Glutamatergic neuron (in vitro differentiated cells): ENCODE measurements at regions not wholly inside any gene's neighbourhood (a gene's known extent, or its start where the extent isn't known, plus 50 kb on each side); places are given as distances from the start of the nearest gene placed in this dataset.
A peak's percentile ranks its signal among the peaks of the same experiment; 100 is the strongest.

Source experiments
- DNase-seq: peaks from one replicate; pipeline ENCODE4 v3.0.0; 2022
- H3K27ac Mint-ChIP-seq: one replicate; pipeline ENCODE4 v1.8.0; 2020; ENCODE audit warnings: mild to moderate bottlenecking, mixed read lengths, inconsistent platforms; ENCODE audit not compliant: unreplicated experiment
- H3K27me3 Mint-ChIP-seq: one replicate; pipeline ENCODE4 v1.8.0; 2020; ENCODE audit warnings: mild to moderate bottlenecking, moderate library complexity, mixed read lengths, inconsistent platforms; ENCODE audit not compliant: unreplicated experiment
- H3K36me3 Mint-ChIP-seq: one replicate; pipeline ENCODE4 v1.8.0; 2020; ENCODE audit warnings: mild to moderate bottlenecking, mixed read lengths, inconsistent platforms; ENCODE audit not compliant: unreplicated experiment
- H3K4me1 Mint-ChIP-seq: one replicate; pipeline ENCODE4 v1.8.0; 2020; ENCODE audit warnings: mild to moderate bottlenecking, low read depth, mixed read lengths, inconsistent platforms; ENCODE audit not compliant: unreplicated experiment
- H3K4me3 Mint-ChIP-seq: one replicate; pipeline ENCODE4 v1.8.0; 2020; ENCODE audit warnings: mild to moderate bottlenecking, mixed read lengths, inconsistent platforms; ENCODE audit not compliant: unreplicated experiment
- H3K9me3 Mint-ChIP-seq: one replicate; pipeline ENCODE4 v1.8.0; 2020; ENCODE audit warnings: mild to moderate bottlenecking, moderate library complexity, mixed read lengths, inconsistent platforms; ENCODE audit not compliant: unreplicated experiment
- CTCF ChIP-seq: fragments of 200-600 bp; sonication (generic); IDR thresholded peaks from one replicate; pipeline ENCODE4 v1.5.0; 2021; ENCODE audit not compliant: partially characterized antibody, unreplicated experiment

GRCh38 chr13:87274209-87274819 lies 396.9 kb upstream of the SLITRK5 start:
- no peak overlapping the region for H3K27ac Mint-ChIP-seq
- H3K4me3 Mint-ChIP-seq = no peak overlapping the region
- H3K36me3 Mint-ChIP-seq = no peaks in the 10 kb centered on the region
- DNase-seq = peak; percentile 47
- H3K27me3 Mint-ChIP-seq = peaks cover 1% of the 10 kb centered on the region
- H3K4me1 Mint-ChIP-seq = no peaks in the 10 kb centered on the region
- H3K9me3 Mint-ChIP-seq = no peaks in the 10 kb centered on the region
- peak; percentile 69 for TF ChIP-seq CTCF

GRCh38 chr13:87280139-87280538 lies 391.0 kb upstream of the SLITRK5 start:
- Mint-ChIP-seq H3K9me3 (no peaks in the 10 kb centered on the region), H3K4me1 (no peaks in the 10 kb centered on the region), H3K4me3 (no peak overlapping the region), H3K36me3 (no peaks in the 10 kb centered on the region), H3K27me3 (no peaks in the 10 kb centered on the region), H3K27ac (no peak overlapping the region)
- DNase-seq = no peak
- no peak for TF ChIP-seq CTCF

- Mint-ChIP-seq H3K27me3 (no peaks in the 10 kb centered on the region), H3K9me3 (no peaks in the 10 kb centered on the region), H3K4me3 (no peak overlapping the region), H3K4me1 (peaks cover 3% of the 10 kb centered on the region), H3K36me3 (no peaks in the 10 kb centered on the region), H3K27ac (no peak overlapping the region)
- TF ChIP-seq CTCF = no peak
- DNase-seq = no peak
Observed at GRCh38 chr13:87287721-87288120, 383.4 kb upstream of the SLITRK5 start.

- H3K4me1 Mint-ChIP-seq = peaks cover 13% of the 10 kb centered on the region
- DNase-seq = no peak
- no peaks in the 10 kb centered on the region for H3K36me3 Mint-ChIP-seq
- H3K4me3 Mint-ChIP-seq = no peak overlapping the region
- no peak overlapping the region for H3K27ac Mint-ChIP-seq
- no peak for TF ChIP-seq CTCF
- H3K27me3 Mint-ChIP-seq = no peaks in the 10 kb centered on the region
- H3K9me3 Mint-ChIP-seq = no peaks in the 10 kb centered on the region
Observed at GRCh38 chr13:87295636-87296035, 375.5 kb upstream of the SLITRK5 start.

- no peak overlapping the region for H3K27ac Mint-ChIP-seq
- H3K4me1 Mint-ChIP-seq = no peaks in the 10 kb centered on the region
- no peaks in the 10 kb centered on the region for H3K9me3 Mint-ChIP-seq
- H3K27me3 Mint-ChIP-seq = no peaks in the 10 kb centered on the region
- no peak for TF ChIP-seq CTCF
- H3K4me3 Mint-ChIP-seq = no peak overlapping the region
- no peak for DNase-seq
- no peaks in the 10 kb centered on the region for H3K36me3 Mint-ChIP-seq
Observed at GRCh38 chr13:87302034-87302433, 369.1 kb upstream of the SLITRK5 start.
